ENCODE measurements at regions not wholly inside any gene's neighbourhood (a gene's known extent, or its start where the extent isn't known, plus 50 kb on each side); places are given as distances from the start of the nearest gene placed in this dataset.

- intact Hi-C loops (cut with micrococcal nuclease) = no loop called here
- Mint-ChIP-seq H3K36me3 (ENCODE audit: insufficient read depth, unreplicated experiment) (no peaks in the 10 kb centered on the region), H3K4me1 (ENCODE audit: insufficient read depth, unreplicated experiment) (no peaks in the 10 kb centered on the region), H3K9me3 (ENCODE audit: unreplicated experiment) (no peaks in the 10 kb centered on the region), H3K27me3 (ENCODE audit: insufficient read depth, unreplicated experiment) (peaks cover 94% of the 10 kb centered on the region), H3K4me3 (ENCODE audit: unreplicated experiment) (no peak overlapping the region), H3K27ac (ENCODE audit: low read depth, unreplicated experiment) (no peak overlapping the region)
- DNase-seq (ENCODE audit: unreplicated experiment) = no peak
- CTCF ChIA-PET = no interaction called here
- no TSS peak for BruUV-seq (replicated peaks)
- POLR2A ChIA-PET = no interaction called here
- no peak for TF ChIP-seq CTCF (IDR thresholded peaks at IDR 0.05; ENCODE audit: unreplicated experiment)
Observed at GRCh38 chr3:124200407-124200806, 208.5 kb upstream of the ROPN1 start.

DNA sequence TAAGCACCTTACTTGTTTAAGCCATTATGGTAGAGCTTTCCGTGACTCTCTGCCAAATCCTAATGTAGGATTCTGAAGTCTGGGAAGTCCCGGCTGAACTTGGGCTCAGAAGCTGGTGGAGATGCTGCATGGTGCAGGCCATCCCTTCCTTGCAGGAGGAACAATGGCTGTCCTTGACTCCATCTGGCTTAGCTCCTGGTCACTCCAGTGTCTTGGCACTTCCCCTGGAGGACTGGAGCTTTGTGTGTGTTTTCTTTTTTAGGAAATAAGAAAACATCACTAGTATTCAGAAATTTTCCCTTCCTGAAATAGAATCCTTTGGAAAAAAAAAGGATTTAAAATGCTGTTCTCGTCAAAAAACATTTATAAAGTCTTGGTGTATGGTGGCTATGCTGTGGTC, 209.3 kb upstream of the ROPN1 start:
- intact Hi-C loops (cut with micrococcal nuclease) = no loop called here
- DNase-seq (ENCODE audit: unreplicated experiment) = no peak
- TF ChIP-seq CTCF (IDR thresholded peaks at IDR 0.05; ENCODE audit: unreplicated experiment) = no peak
- Mint-ChIP-seq H3K4me3 (ENCODE audit: unreplicated experiment) (no peak overlapping the region), H3K36me3 (ENCODE audit: insufficient read depth, unreplicated experiment) (no peaks in the 10 kb centered on the region), H3K27me3 (ENCODE audit: insufficient read depth, unreplicated experiment) (peaks cover 94% of the 10 kb centered on the region), H3K4me1 (ENCODE audit: insufficient read depth, unreplicated experiment) (no peaks in the 10 kb centered on the region), H3K27ac (ENCODE audit: low read depth, unreplicated experiment) (no peak overlapping the region), H3K9me3 (ENCODE audit: unreplicated experiment) (no peaks in the 10 kb centered on the region)
- ChIA-PET CTCF (interaction anchor here (0.6 to 0.7 kb wide), 3 partner anchors 80 to 544 kb away, joined by 3 to 4 read pairs (median 3); no protein-coding TSS in a partner anchor), POLR2A (no interaction called here)
- BruUV-seq (replicated peaks) = no TSS peak

DNA sequence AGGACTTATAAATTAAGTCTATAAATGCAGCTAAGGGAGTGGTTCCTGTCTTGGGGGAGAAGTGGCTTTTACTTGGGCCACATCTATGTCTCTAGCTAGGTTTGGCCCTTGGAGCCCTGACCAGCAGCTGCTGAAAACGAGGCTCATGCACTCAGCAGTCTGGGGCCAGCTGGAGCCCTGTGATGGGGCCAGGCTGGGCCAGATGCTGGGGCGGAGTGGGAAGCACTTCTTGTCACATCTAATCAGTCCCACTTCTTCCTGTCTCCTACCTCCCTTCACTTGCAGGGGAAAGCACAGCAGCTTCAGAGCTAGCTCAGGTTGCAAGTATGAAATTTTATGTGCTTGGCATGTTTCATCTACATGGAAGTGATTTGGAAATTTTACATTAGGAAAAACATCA, 209.9 kb upstream of the ROPN1 start:
- Mint-ChIP-seq H3K4me1 (ENCODE audit: insufficient read depth, unreplicated experiment) (no peaks in the 10 kb centered on the region), H3K9me3 (ENCODE audit: unreplicated experiment) (no peaks in the 10 kb centered on the region), H3K4me3 (ENCODE audit: unreplicated experiment) (no peak overlapping the region), H3K27me3 (ENCODE audit: insufficient read depth, unreplicated experiment) (peaks cover 94% of the 10 kb centered on the region), H3K36me3 (ENCODE audit: insufficient read depth, unreplicated experiment) (no peaks in the 10 kb centered on the region), H3K27ac (ENCODE audit: low read depth, unreplicated experiment) (no peak overlapping the region)
- POLR2A ChIA-PET = no interaction called here
- CTCF ChIA-PET = interaction anchor here (0.6 to 0.7 kb wide), 2 partner anchors 79 to 115 kb away, joined by 3 to 4 read pairs; no protein-coding TSS in a partner anchor
- BruUV-seq (replicated peaks) = no TSS peak
- intact Hi-C loops (cut with micrococcal nuclease) = no loop called here
- no peak for TF ChIP-seq CTCF (IDR thresholded peaks at IDR 0.05; ENCODE audit: unreplicated experiment)
- no peak for DNase-seq (ENCODE audit: unreplicated experiment)

GRCh38 chr3:124202754-124203153, 210.8 kb upstream of the ROPN1 start:
- Mint-ChIP-seq H3K4me3 (ENCODE audit: unreplicated experiment) (no peak overlapping the region), H3K9me3 (ENCODE audit: unreplicated experiment) (no peaks in the 10 kb centered on the region), H3K27ac (ENCODE audit: low read depth, unreplicated experiment) (no peak overlapping the region), H3K27me3 (ENCODE audit: insufficient read depth, unreplicated experiment) (peaks cover 94% of the 10 kb centered on the region), H3K4me1 (ENCODE audit: insufficient read depth, unreplicated experiment) (no peaks in the 10 kb centered on the region), H3K36me3 (ENCODE audit: insufficient read depth, unreplicated experiment) (no peaks in the 10 kb centered on the region)
- BruUV-seq (replicated peaks) = no TSS peak
- TF ChIP-seq CTCF (IDR thresholded peaks at IDR 0.05; ENCODE audit: unreplicated experiment) = no peak
- ChIA-PET POLR2A (no interaction called here), CTCF (interaction anchor here (0.8 to 0.9 kb wide), 2 partner anchors 17 to 43 kb away, joined by 3 read pairs; no protein-coding TSS in a partner anchor)
- intact Hi-C loops (cut with micrococcal nuclease) = no loop called here
- DNase-seq (ENCODE audit: unreplicated experiment) = no peak

All from MCF 10A (cell line).